Ishikawa (cell line): ENCODE measurements at regions not wholly inside any gene's neighbourhood (a gene's known extent, or its start where the extent isn't known, plus 50 kb on each side); places are given as distances from the start of the nearest gene placed in this dataset.

Experiments
- RAD21 ChIP-seq: IDR thresholded peaks from 2 replicates; pipeline ENCODE4 v1.6.1; 2012; ENCODE audit warnings: low read depth
- TAF1 ChIP-seq: IDR thresholded peaks from 2 replicates; pipeline ENCODE4 v1.6.1; 2012; ENCODE audit warnings: low read depth, mild to moderate bottlenecking
- TF ChIP-seq, protein P1 (sequence below): IDR thresholded peaks from 2 replicates; pipeline ENCODE4 v1.6.1; 2012

DNA sequence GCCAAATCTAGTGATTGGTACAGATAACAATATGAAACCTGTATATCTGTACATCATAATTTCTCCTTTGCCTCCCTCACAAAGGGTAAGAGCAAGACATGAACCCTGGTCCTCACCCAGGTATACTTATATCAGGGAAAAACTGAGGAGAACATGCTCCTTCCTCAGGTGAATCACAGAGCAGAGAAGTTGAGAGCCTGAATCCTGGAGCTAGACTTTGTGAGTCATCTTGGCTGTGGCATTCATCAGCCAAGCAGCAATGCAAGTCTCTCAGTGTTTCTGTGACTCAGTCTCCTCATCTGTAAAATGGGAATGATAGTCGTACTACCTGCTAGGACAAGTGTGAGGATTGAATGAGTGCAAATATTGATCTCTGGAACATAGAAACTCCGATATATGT, 165.7 kb upstream of the ADAMTS9 start:
- TF ChIP-seq TAF1, result no peak
- TF ChIP-seq, protein P1, sequence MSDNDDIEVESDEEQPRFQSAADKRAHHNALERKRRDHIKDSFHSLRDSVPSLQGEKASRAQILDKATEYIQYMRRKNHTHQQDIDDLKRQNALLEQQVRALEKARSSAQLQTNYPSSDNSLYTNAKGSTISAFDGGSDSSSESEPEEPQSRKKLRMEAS, result no peak
- TF ChIP-seq RAD21, result no peak
